ENCODE measurements at regions not wholly inside any gene's neighbourhood (a gene's known extent, or its start where the extent isn't known, plus 50 kb on each side); places are given as distances from the start of the nearest gene placed in this dataset.
A peak's percentile ranks its signal among the peaks of the same experiment; 100 is the strongest.

DNA sequence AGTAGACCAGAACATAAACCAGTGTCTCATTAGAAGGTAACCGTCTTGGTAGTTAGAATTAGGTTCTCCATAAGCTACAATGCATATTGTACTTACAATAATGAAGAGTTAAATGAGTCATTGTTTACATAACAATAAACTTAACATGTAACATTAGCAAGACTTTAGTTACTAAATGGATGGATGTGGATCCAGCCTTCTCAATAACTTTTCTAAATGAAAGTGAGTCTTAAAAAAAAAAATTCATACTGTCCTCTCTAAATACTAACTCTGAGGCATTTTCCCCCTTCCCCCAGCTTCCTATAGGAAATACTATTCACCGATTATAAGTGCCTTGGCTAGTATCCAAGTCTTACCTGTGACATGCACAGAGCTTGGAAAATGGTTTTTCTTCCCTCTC lies 155.3 kb downstream of the CYB561 start:
- TF ChIP-seq, protein P1, sequence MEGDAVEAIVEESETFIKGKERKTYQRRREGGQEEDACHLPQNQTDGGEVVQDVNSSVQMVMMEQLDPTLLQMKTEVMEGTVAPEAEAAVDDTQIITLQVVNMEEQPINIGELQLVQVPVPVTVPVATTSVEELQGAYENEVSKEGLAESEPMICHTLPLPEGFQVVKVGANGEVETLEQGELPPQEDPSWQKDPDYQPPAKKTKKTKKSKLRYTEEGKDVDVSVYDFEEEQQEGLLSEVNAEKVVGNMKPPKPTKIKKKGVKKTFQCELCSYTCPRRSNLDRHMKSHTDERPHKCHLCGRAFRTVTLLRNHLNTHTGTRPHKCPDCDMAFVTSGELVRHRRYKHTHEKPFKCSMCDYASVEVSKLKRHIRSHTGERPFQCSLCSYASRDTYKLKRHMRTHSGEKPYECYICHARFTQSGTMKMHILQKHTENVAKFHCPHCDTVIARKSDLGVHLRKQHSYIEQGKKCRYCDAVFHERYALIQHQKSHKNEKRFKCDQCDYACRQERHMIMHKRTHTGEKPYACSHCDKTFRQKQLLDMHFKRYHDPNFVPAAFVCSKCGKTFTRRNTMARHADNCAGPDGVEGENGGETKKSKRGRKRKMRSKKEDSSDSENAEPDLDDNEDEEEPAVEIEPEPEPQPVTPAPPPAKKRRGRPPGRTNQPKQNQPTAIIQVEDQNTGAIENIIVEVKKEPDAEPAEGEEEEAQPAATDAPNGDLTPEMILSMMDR (IDR thresholded peaks at IDR 0.05; ENCODE audit: low read depth, low read length): no peak
- in situ Hi-C loops (cut with HindIII; ENCODE audit: low sequenced_read_pairs): no loop called here
- no peak overlapping the region for H3K4me3 ChIP-seq (ENCODE audit: low read depth, low read length)

DNA sequence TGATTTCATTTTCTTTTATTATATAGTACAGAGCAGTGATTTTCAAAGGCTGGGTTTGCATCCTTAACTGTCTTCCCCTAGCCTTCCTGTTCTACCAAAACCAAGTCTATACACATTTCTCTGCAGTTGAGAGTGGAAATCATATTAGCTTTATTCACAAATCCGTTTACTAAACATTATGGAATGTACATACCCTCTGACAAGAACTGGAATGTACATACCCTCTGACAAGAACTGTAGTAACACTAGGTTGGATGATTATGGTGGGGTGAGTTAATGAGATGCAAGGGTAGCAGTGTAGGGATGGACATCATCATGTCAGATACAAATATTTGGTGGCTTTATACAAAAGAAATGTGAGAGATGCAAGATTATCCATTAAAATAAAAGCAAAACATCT lies 154.8 kb downstream of the CYB561 start:
- TF ChIP-seq, protein P1 (IDR thresholded peaks at IDR 0.05; ENCODE audit: low read depth, low read length): no peak
- no peak overlapping the region for H3K4me3 ChIP-seq (ENCODE audit: low read depth, low read length)
- in situ Hi-C loops (cut with HindIII; ENCODE audit: low sequenced_read_pairs): no loop called here
- no peak for DNase-seq (ENCODE audit: low read depth, low spot score)

More for the DNA sequence above, 155.3 kb downstream of the CYB561 start:
- DNase-seq (ENCODE audit: low read depth, low spot score): no peak

DNA sequence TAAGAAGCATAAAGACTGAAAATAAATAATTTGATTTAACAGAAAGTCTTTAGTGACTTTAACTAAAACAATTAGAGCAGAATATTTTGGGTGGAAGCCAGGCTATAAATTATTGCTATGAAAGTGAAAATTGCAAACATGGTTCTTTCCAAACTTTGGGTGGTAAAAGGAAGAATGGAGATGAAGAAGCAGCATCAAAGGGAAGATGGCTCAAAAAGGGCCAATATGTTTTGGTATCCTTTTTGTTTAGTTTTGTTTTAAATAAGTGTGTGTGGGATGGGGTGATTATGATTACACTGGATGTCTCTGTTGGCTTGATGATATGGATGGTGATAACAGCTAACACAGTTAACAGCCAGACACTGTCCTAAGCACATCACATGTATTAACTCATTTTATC lies 153.7 kb downstream of the CYB561 start:
- in situ Hi-C loops (cut with HindIII; ENCODE audit: low sequenced_read_pairs): no loop called here
- TF ChIP-seq, protein P1 (IDR thresholded peaks at IDR 0.05; ENCODE audit: low read depth, low read length): no peak

DNA sequence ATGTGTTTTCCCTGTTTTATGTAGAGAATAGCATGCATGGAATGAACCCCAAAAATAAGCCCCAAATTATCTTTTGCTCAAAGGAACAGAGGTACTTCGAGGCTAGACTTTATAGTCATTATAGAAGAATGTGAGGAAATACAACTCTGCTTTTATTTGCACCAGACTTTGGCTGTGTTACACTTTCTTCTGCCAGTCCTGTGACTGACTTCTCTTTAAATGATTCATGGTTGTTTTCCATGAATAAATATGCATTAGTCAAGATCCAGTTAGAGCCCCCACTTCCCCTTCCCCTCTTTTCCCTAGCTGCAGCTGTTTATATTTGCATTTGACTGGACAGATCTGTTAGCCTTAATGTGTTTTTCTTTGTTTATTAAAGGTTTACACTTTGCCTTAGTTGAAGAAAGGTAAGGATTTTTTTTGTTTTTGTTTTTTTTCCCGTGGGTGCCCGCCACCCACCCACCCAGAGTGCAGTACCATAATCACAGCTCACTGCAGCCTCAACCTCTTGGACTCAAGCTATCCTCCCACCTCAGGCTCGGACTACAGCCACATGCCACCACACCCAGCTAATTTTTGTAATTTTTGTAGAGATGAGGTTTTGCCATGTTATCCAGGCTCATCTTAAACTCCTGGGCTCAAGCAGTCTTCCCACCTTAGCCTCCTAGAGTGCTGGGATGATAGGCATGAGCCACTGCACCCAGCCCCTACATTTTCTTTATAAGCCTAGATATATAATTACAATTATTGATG lies 152.6 kb downstream of the CYB561 start:
- TF ChIP-seq, protein P1 (IDR thresholded peaks at IDR 0.05; ENCODE audit: low read depth, low read length): no peak
- DNase-seq (ENCODE audit: low read depth, low spot score): peak; percentile 64
- in situ Hi-C loops (cut with HindIII; ENCODE audit: low sequenced_read_pairs): no loop called here
- no peak overlapping the region for H3K4me3 ChIP-seq (ENCODE audit: low read depth, low read length)

More for the DNA sequence above, 153.7 kb downstream of the CYB561 start:
- no peak for DNase-seq (ENCODE audit: low read depth, low spot score)
- H3K4me3 ChIP-seq (ENCODE audit: low read depth, low read length): no peak overlapping the region

GRCh38 chr17:63294776-63295175 lies 151.3 kb downstream of the CYB561 start:
- DNase-seq (ENCODE audit: low read depth, low spot score): no peak
- in situ Hi-C loops (cut with HindIII; ENCODE audit: low sequenced_read_pairs): no loop called here
- no peak overlapping the region for H3K4me3 ChIP-seq (ENCODE audit: low read depth, low read length)
- TF ChIP-seq, protein P1 (IDR thresholded peaks at IDR 0.05; ENCODE audit: low read depth, low read length): no peak

- TF ChIP-seq, protein P1 (IDR thresholded peaks at IDR 0.05; ENCODE audit: low read depth, low read length): no peak
- in situ Hi-C loops (cut with HindIII; ENCODE audit: low sequenced_read_pairs): no loop called here
- no peak for DNase-seq (ENCODE audit: low read depth, low spot score)
- no peak overlapping the region for H3K4me3 ChIP-seq (ENCODE audit: low read depth, low read length)
Observed at GRCh38 chr17:63295288-63295687, 150.8 kb downstream of the CYB561 start.

Data from astrocyte of the spinal cord (primary cell).